ENCODE measurements at regions not wholly inside any gene's neighbourhood (a gene's known extent, or its start where the extent isn't known, plus 50 kb on each side); places are given as distances from the start of the nearest gene placed in this dataset.
"Not testable (repeated sequence)": the region's sequence is repeated elsewhere in the genome, so short reads cannot be mapped to it uniquely, and the experiment has no call there.

- ATAC-seq (peak; percentile 97), DNase-seq (peak; percentile 25 to 62)
- Mint-ChIP-seq H3K9me3 (no peaks in the 10 kb centered on the region), H3K4me1 (peaks cover 46% of the 10 kb centered on the region), H3K27me3 (peaks cover 17% of the 10 kb centered on the region), H3K27ac (peak overlapping the region in 1 of 2 donors; percentile 47), H3K4me3 (peak overlapping the region in 1 of 2 donors; percentile 61)
These were observed 129.8 kb upstream of the KRR1 start for GRCh38 chr12:75641031-75641780.

- Mint-ChIP-seq H3K4me3 (no peak overlapping the region), H3K4me1 (peaks cover 57% of the 10 kb centered on the region), H3K27ac (no peak overlapping the region), H3K9me3 (no peaks in the 10 kb centered on the region), H3K27me3 (peaks cover 26% of the 10 kb centered on the region)
- no peak for ATAC-seq
- no peak for DNase-seq
These were observed 127.4 kb upstream of the KRR1 start for GRCh38 chr12:75638792-75639191.

GRCh38 chr12:75636607-75637006 is 125.2 kb upstream of the KRR1 start:
- H3K9me3 Mint-ChIP-seq = no peaks in the 10 kb centered on the region
- no peak for DNase-seq
- H3K4me3 Mint-ChIP-seq = no peak overlapping the region
- ATAC-seq = no peak
- H3K27ac Mint-ChIP-seq = no peak overlapping the region
- peaks cover 26% of the 10 kb centered on the region for H3K27me3 Mint-ChIP-seq
- peaks cover 42% of the 10 kb centered on the region for H3K4me1 Mint-ChIP-seq

- Mint-ChIP-seq H3K4me1 (peaks cover 34% of the 10 kb centered on the region), H3K9me3 (no peaks in the 10 kb centered on the region), H3K4me3 (no peak overlapping the region), H3K27me3 (peaks cover 26% of the 10 kb centered on the region), H3K27ac (no peak overlapping the region)
- DNase-seq = peak; percentile 18 to 47
- peak; percentile 99 for ATAC-seq
These were observed 124.4 kb upstream of the KRR1 start for GRCh38 chr12:75635606-75636444.

- no peak for DNase-seq
- Mint-ChIP-seq H3K4me3 (no peak overlapping the region), H3K9me3 (peaks cover 0 to 7% of the 10 kb centered on the region in 2 donors), H3K27ac (peak overlapping the region in 1 of 2 donors; percentile 72), H3K4me1 (peaks cover 28% of the 10 kb centered on the region), H3K27me3 (peaks cover 34% of the 10 kb centered on the region)
- ATAC-seq = no peak
These were observed 123.1 kb upstream of the KRR1 start for GRCh38 chr12:75634244-75635222.

- H3K4me1 Mint-ChIP-seq = peaks cover 28% of the 10 kb centered on the region
- H3K27me3 Mint-ChIP-seq = peaks cover 34% of the 10 kb centered on the region
- no peak overlapping the region for H3K27ac Mint-ChIP-seq
- no peak overlapping the region for H3K4me3 Mint-ChIP-seq
- DNase-seq = no peak
- no peak for ATAC-seq
- H3K9me3 Mint-ChIP-seq = peaks cover 0 to 7% of the 10 kb centered on the region in 2 donors
These were observed 122.4 kb upstream of the KRR1 start for GRCh38 chr12:75633789-75634188.

- H3K4me3 Mint-ChIP-seq = no peak overlapping the region
- peaks cover 34% of the 10 kb centered on the region for H3K27me3 Mint-ChIP-seq
- no peak overlapping the region for H3K27ac Mint-ChIP-seq
- ATAC-seq (no peak), DNase-seq (no peak)
- peaks cover 0 to 7% of the 10 kb centered on the region in 2 donors for H3K9me3 Mint-ChIP-seq
- H3K4me1 Mint-ChIP-seq = peaks cover 28% of the 10 kb centered on the region
These were observed 121.0 kb upstream of the KRR1 start for GRCh38 chr12:75632442-75632841.

- DNase-seq (no peak), ATAC-seq (no peak)
- peaks cover 31% of the 10 kb centered on the region for H3K27me3 Mint-ChIP-seq
- no peak overlapping the region for H3K27ac Mint-ChIP-seq
- peaks cover 27% of the 10 kb centered on the region for H3K4me1 Mint-ChIP-seq
- no peak overlapping the region for H3K4me3 Mint-ChIP-seq
- H3K9me3 Mint-ChIP-seq = peaks cover 0 to 7% of the 10 kb centered on the region in 2 donors
These were observed 120.4 kb upstream of the KRR1 start for GRCh38 chr12:75631831-75632230.

GRCh38 chr12:75630091-75630490 is 118.7 kb upstream of the KRR1 start:
- ATAC-seq = no peak
- no peak for DNase-seq
- peaks cover 10% of the 10 kb centered on the region for H3K4me1 Mint-ChIP-seq
- H3K27me3 Mint-ChIP-seq = peaks cover 21% of the 10 kb centered on the region
- no peak overlapping the region for H3K4me3 Mint-ChIP-seq
- H3K27ac Mint-ChIP-seq = no peak overlapping the region
- H3K9me3 Mint-ChIP-seq = peaks cover 0 to 7% of the 10 kb centered on the region in 2 donors

- Mint-ChIP-seq H3K27me3 (peaks cover 10% of the 10 kb centered on the region), H3K9me3 (peaks cover 0 to 7% of the 10 kb centered on the region in 2 donors), H3K27ac (no peak overlapping the region), H3K4me1 (no peaks in the 10 kb centered on the region), H3K4me3 (no peak overlapping the region)
- DNase-seq (no peak), ATAC-seq (no peak)
These were observed 117.5 kb upstream of the KRR1 start for GRCh38 chr12:75628916-75629315.

GRCh38 chr12:75628511-75628910 is 117.1 kb upstream of the KRR1 start:
- H3K4me1 Mint-ChIP-seq = no peaks in the 10 kb centered on the region
- peaks cover 8% of the 10 kb centered on the region for H3K27me3 Mint-ChIP-seq
- ATAC-seq (no peak), DNase-seq (no peak)
- no peak overlapping the region for H3K4me3 Mint-ChIP-seq
- H3K27ac Mint-ChIP-seq = no peak overlapping the region
- H3K9me3 Mint-ChIP-seq = peaks cover 0 to 7% of the 10 kb centered on the region in 2 donors

GRCh38 chr12:75623631-75624154 is 112.3 kb upstream of the KRR1 start:
- peaks cover 7% of the 10 kb centered on the region for H3K27me3 Mint-ChIP-seq

GRCh38 chr12:75622492-75622891 is 111.1 kb upstream of the KRR1 start:
- DNase-seq (no peak), ATAC-seq (no peak)
- H3K27me3 Mint-ChIP-seq = peaks cover 16% of the 10 kb centered on the region
- H3K27ac Mint-ChIP-seq = no peak overlapping the region
- H3K4me1 Mint-ChIP-seq = peaks cover 7% of the 10 kb centered on the region
- H3K9me3 Mint-ChIP-seq = peaks cover 11 to 15% of the 10 kb centered on the region in 2 donors
- H3K4me3 Mint-ChIP-seq = no peak overlapping the region

More at GRCh38 chr12:75623631-75624154, 112.3 kb upstream of the KRR1 start:
- Mint-ChIP-seq H3K4me1 (peaks cover 7% of the 10 kb centered on the region), H3K4me3 (no peak overlapping the region), H3K9me3 (peaks cover 11 to 15% of the 10 kb centered on the region in 2 donors), H3K27ac (no peak overlapping the region)
- ATAC-seq (no peak), DNase-seq (no peak)

GRCh38 chr12:75614396-75614795 is 103.0 kb upstream of the KRR1 start:
- peaks cover 68% of the 10 kb centered on the region for H3K27me3 Mint-ChIP-seq
- ATAC-seq, DNase-seq, H3K27ac Mint-ChIP-seq, H3K4me3 Mint-ChIP-seq, H3K4me1 Mint-ChIP-seq: not testable (repeated sequence)
- peaks cover 6 to 35% of the 10 kb centered on the region in 2 donors for H3K9me3 Mint-ChIP-seq

- Mint-ChIP-seq H3K27ac (no peak overlapping the region), H3K4me3 (no peak overlapping the region), H3K27me3 (peaks cover 67% of the 10 kb centered on the region), H3K4me1 (no peaks in the 10 kb centered on the region), H3K9me3 (peaks cover 2 to 31% of the 10 kb centered on the region in 2 donors)
- ATAC-seq = no peak
- no peak for DNase-seq
These were observed 102.6 kb upstream of the KRR1 start for GRCh38 chr12:75613981-75614380.
